Neural crest cell (in vitro differentiated cells): ENCODE measurements at regions not wholly inside any gene's neighbourhood (a gene's known extent, or its start where the extent isn't known, plus 50 kb on each side); places are given as distances from the start of the nearest gene placed in this dataset.

Experiments used
- DNase-seq: peaks from one replicate; pipeline ENCODE4 v3.0.0; 2021; ENCODE audit warnings: low read depth, mixed read lengths, low spot score
- H3K27ac Mint-ChIP-seq: one replicate; pipeline ENCODE4 v1.8.0; 2021; ENCODE audit warnings: mild to moderate bottlenecking, mixed read lengths; ENCODE audit not compliant: unreplicated experiment
- H3K27me3 Mint-ChIP-seq: 2 replicates; pipeline ENCODE4 v1.8.0; 2021; ENCODE audit warnings: low read depth, mild to moderate bottlenecking, mixed read lengths
- H3K36me3 Mint-ChIP-seq: 2 replicates; pipeline ENCODE4 v1.8.0; 2021; ENCODE audit warnings: low read depth, mild to moderate bottlenecking, mixed read lengths
- H3K4me1 Mint-ChIP-seq: 2 replicates; pipeline ENCODE4 v1.8.0; 2021; ENCODE audit warnings: mixed read lengths
- H3K4me3 Mint-ChIP-seq: one replicate; pipeline ENCODE4 v1.8.0; 2021; ENCODE audit warnings: mild to moderate bottlenecking, mixed read lengths
- H3K9me3 Mint-ChIP-seq: 2 replicates; pipeline ENCODE4 v1.8.0; 2021; ENCODE audit warnings: mixed read lengths
- CTCF ChIP-seq: fragments of 200-600 bp; sonication (generic); conservative IDR thresholded peaks from 2 replicates; pipeline ENCODE4 v1.5.0; 2021; ENCODE audit warnings: antibody characterized with exemption, mild to moderate bottlenecking

DNA sequence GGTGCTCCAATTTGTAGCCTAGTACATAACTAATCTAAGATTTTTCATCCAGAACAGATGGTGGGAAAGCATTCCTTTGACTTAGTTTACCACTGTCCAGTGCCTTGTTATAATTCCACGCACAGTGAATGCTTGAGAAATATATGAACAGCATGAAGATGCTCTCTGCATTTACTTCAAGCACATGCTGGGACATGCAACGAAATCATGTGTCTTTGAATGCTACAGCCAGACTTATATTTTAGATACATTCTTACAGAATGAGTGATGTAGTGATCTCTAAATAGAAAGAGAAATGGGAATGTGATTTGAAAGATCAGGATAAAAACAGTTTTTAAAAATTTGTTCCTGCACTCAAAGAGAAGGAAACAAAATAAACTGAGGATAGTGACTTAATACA, 398.3 kb downstream of the FBXO15 start:
- DNase-seq: no peak
- Mint-ChIP-seq H3K9me3 (no peaks in the 10 kb centered on the region), H3K27ac (no peak overlapping the region), H3K4me1 (peaks cover 12% of the 10 kb centered on the region), H3K36me3 (no peaks in the 10 kb centered on the region), H3K27me3 (no peaks in the 10 kb centered on the region), H3K4me3 (no peak overlapping the region)
- TF ChIP-seq CTCF: no peak

GRCh38 chr18:73748731-73749130, 398.9 kb downstream of the FBXO15 start:
- no peak for DNase-seq
- H3K9me3 Mint-ChIP-seq: no peaks in the 10 kb centered on the region
- H3K4me3 Mint-ChIP-seq: no peak overlapping the region
- H3K27me3 Mint-ChIP-seq: no peaks in the 10 kb centered on the region
- peaks cover 12% of the 10 kb centered on the region for H3K4me1 Mint-ChIP-seq
- no peak overlapping the region for H3K27ac Mint-ChIP-seq
- no peaks in the 10 kb centered on the region for H3K36me3 Mint-ChIP-seq
- no peak for TF ChIP-seq CTCF

GRCh38 chr18:73746101-73746500, 401.5 kb downstream of the FBXO15 start:
- TF ChIP-seq CTCF: no peak
- Mint-ChIP-seq H3K27me3 (no peaks in the 10 kb centered on the region), H3K4me3 (no peak overlapping the region), H3K27ac (no peak overlapping the region), H3K36me3 (no peaks in the 10 kb centered on the region), H3K4me1 (peaks cover 12% of the 10 kb centered on the region), H3K9me3 (no peaks in the 10 kb centered on the region)
- no peak for DNase-seq

GRCh38 chr18:73742957-73743356, 404.7 kb downstream of the FBXO15 start:
- Mint-ChIP-seq H3K27ac (no peak overlapping the region), H3K9me3 (no peaks in the 10 kb centered on the region), H3K36me3 (no peaks in the 10 kb centered on the region), H3K27me3 (no peaks in the 10 kb centered on the region), H3K4me3 (no peak overlapping the region), H3K4me1 (peaks cover 12% of the 10 kb centered on the region)
- DNase-seq: no peak
- TF ChIP-seq CTCF: no peak

DNA sequence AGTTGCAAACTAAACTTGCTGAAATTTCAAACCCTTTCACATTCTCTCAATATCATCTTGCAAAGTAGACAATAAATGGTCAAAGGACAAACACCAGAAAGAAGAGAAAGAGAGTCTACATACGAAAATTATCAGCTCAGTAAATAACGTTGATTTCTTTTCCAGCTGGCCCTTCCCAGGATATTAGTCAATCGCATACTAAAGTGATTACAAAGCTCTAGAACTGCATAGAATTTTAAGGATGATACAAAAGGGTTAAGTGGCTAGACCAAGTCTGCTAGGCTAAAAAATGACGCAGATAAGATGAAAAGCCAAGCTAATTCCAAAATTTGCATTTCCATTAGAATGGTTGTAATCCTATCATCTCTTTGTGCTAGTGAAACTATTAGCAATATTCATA, 405.7 kb downstream of the FBXO15 start:
- Mint-ChIP-seq H3K27me3 (no peaks in the 10 kb centered on the region), H3K9me3 (no peaks in the 10 kb centered on the region), H3K4me1 (peaks cover 12% of the 10 kb centered on the region), H3K4me3 (no peak overlapping the region), H3K27ac (no peak overlapping the region), H3K36me3 (no peaks in the 10 kb centered on the region)
- no peak for DNase-seq
- TF ChIP-seq CTCF: no peak

DNA sequence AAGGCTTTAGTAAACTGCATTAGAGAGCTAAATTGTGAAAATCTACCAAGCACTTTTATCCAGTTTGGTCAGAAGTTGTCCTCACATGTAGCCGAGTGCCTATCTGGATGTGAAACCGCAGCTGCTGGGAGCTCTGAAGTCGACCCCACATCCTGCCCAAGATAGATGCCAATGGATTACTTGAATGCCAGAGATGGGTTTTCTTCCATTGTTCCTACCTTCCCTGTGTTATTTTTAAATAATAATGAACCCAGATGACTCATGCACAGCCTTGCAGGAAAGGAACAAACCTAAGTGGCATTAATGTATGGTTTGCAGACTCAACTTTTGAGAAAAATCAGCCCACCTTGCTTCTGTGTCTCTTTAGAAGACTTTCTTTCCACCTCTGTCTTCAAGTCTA, 408.5 kb downstream of the FBXO15 start:
- TF ChIP-seq CTCF: no peak
- no peak for DNase-seq
- Mint-ChIP-seq H3K4me1 (no peaks in the 10 kb centered on the region), H3K27me3 (no peaks in the 10 kb centered on the region), H3K27ac (no peak overlapping the region), H3K4me3 (no peak overlapping the region), H3K9me3 (no peaks in the 10 kb centered on the region), H3K36me3 (no peaks in the 10 kb centered on the region)
